B cell (primary cell): ENCODE measurements at regions not wholly inside any gene's neighbourhood (a gene's known extent, or its start where the extent isn't known, plus 50 kb on each side); places are given as distances from the start of the nearest gene placed in this dataset.

Experiments
- ATAC-seq: fragments of 200-7000 bp; cut with Tn5 transposase; one replicate; pipeline ENCODE4 v1.10.0; 2021; ENCODE audit warnings: low read depth, mild to moderate bottlenecking, moderate number of reproducible peaks, moderate library complexity
- CTCF ChIA-PET: fragments of 350-600 bp; sonication (Branson Sonifier 250); formaldehyde crosslinking; loops from one replicate; lab custom pipeline; 2021; ENCODE audit warnings: antibody characterized with exemption, inconsistent platforms; lab: Charles Lee
- POLR2A ChIA-PET: fragments of 350-600 bp; sonication (Branson Sonifier 250); formaldehyde crosslinking; loops from one replicate; lab custom pipeline; 2021; ENCODE audit warnings: antibody characterized with exemption; lab: Charles Lee
- DNase-seq: peaks from one replicate; pipeline ENCODE4 v3.0.0; 2013
- H2AFZ ChIP-seq: 2 replicates; pipeline ENCODE4 v1.6.1; 2012; ENCODE audit warnings: mild to moderate bottlenecking, low read depth, low read length; ENCODE audit not compliant: insufficient read depth, poor library complexity, severe bottlenecking
- H3K27ac ChIP-seq, 2 donors: 1 replicate in 1 of 2; 2 replicates in 1 of 2; pipeline ENCODE4 v1.5.1; 2012 to 2013; ENCODE audit warnings: low read length in 2 of 2, mild to moderate bottlenecking in 2 of 2, moderate library complexity in 1 of 2
- H3K27me3 ChIP-seq, 4 experiments: fragments of 200-600 bp in 1 of 4; sonication (generic) in 1 of 4; replicated peaks in 1 of 4; 1 replicate in 2 of 4; 2 replicates in 2 of 4; pipeline versions ENCODE4 v1.6.1 to v1.7.0; 2013 to 2016; ENCODE audit warnings: low read length in 3 of 4, mild to moderate bottlenecking in 2 of 4, mixed read lengths in 1 of 4, moderate library complexity in 1 of 4; ENCODE audit not compliant: insufficient read depth in 4 of 4, control insufficient read depth in 3 of 4; ENCODE audit errors: control extremely low read depth in 1 of 4
- H3K36me3 ChIP-seq, 2 experiments: replicated peaks in 1 of 2; 1 replicate in 1 of 2; 2 replicates in 1 of 2; pipeline versions ENCODE4 v1.6.1 to v1.7.1; 2013; ENCODE audit warnings: low read length in 1 of 2; ENCODE audit not compliant: insufficient read depth in 2 of 2, control insufficient read depth in 1 of 2; ENCODE audit errors: control extremely low read depth in 1 of 2, extremely low read depth in 1 of 2
- H3K4me1 ChIP-seq, 2 donors: fragments of 200-600 bp in 1 of 2; sonication (generic) in 1 of 2; 1 replicate in 1 of 2; 2 replicates in 1 of 2; pipeline versions ENCODE4 v1.5.1 to v1.6.1; 2013 to 2017; ENCODE audit warnings: low read length in 2 of 2; ENCODE audit not compliant: control insufficient read depth in 2 of 2, insufficient read depth in 2 of 2
- H3K4me2 ChIP-seq: replicated peaks from 2 replicates; pipeline ENCODE3; 2012; ENCODE audit warnings: mild to moderate bottlenecking, low read depth, low read length; ENCODE audit not compliant: poor library complexity, severe bottlenecking
- H3K4me3 ChIP-seq, 5 experiments: fragments of 200-600 bp in 1 of 5; sonication (generic) in 1 of 5; 1 replicate in 3 of 5; 2 replicates in 2 of 5; pipeline versions ENCODE4 v1.5.1 to v1.7.0; 2011 to 2016; ENCODE audit warnings: low read length in 4 of 5, mild to moderate bottlenecking in 4 of 5, low read depth in 2 of 5, control low read depth in 1 of 5, moderate library complexity in 1 of 5; ENCODE audit not compliant: insufficient read depth in 1 of 5; ENCODE audit errors: control extremely low read depth in 1 of 5, extremely low read depth in 1 of 5
- H3K79me2 ChIP-seq: fragments of 200-600 bp; sonication (generic); one replicate; pipeline ENCODE4 v1.6.0; 2016; ENCODE audit warnings: low read length; ENCODE audit not compliant: control insufficient read depth, insufficient read depth
- H3K9ac ChIP-seq: fragments of 200-600 bp; sonication (generic); 2 replicates; pipeline ENCODE4 v1.6.1; 2017; ENCODE audit warnings: mild to moderate bottlenecking, low read length, moderate library complexity
- H3K9me3 ChIP-seq, 3 donors: one replicate each; pipeline versions ENCODE4 v1.6.1 to v1.7.1; 2013; ENCODE audit warnings: low read length in 2 of 3; ENCODE audit not compliant: control insufficient read depth in 2 of 3, insufficient read depth in 1 of 3; ENCODE audit errors: control extremely low read depth in 1 of 3
- H4K20me1 ChIP-seq: 2 replicates; pipeline ENCODE4 v1.6.0; 2012; ENCODE audit warnings: mild to moderate bottlenecking, low read length; ENCODE audit not compliant: insufficient read depth, control insufficient read depth, poor library complexity, severe bottlenecking
- H3K27ac Mint-ChIP-seq: one replicate; pipeline ENCODE4 v1.8.0; 2021; ENCODE audit warnings: mixed read lengths
- H3K27me3 Mint-ChIP-seq: one replicate; pipeline ENCODE4 v1.8.0; 2021; ENCODE audit warnings: mixed read lengths
- H3K4me1 Mint-ChIP-seq: one replicate; pipeline ENCODE4 v1.8.0; 2021; ENCODE audit warnings: mixed read lengths
- H3K4me3 Mint-ChIP-seq: one replicate; pipeline ENCODE4 v1.8.0; 2021; ENCODE audit warnings: mixed read lengths
- H3K9me3 Mint-ChIP-seq: one replicate; pipeline ENCODE4 v1.8.0; 2022; ENCODE audit warnings: mixed read lengths; ENCODE audit not compliant: insufficient read depth
- EZH2 ChIP-seq: IDR thresholded peaks from 2 replicates; pipeline ENCODE4 v1.6.1; 2012; ENCODE audit warnings: borderline replicate concordance, low read depth, mild to moderate bottlenecking, moderate library complexity, low read length; ENCODE audit not compliant: insufficient read depth, poor library complexity, severe bottlenecking
- WGBS: methylation state at CpG from one replicate; pipeline ENCODE4 v1.1.5; 2013; ENCODE audit warnings: missing lambda C conversion rate; ENCODE audit not compliant: insufficient coverage; 5-methylcytosine and 5-hydroxymethylcytosine counted together
- intact Hi-C: fragments of 100-400 bp; cut with micrococcal nuclease; formaldehyde crosslinking; loops from one replicate; pipeline ENCODE4 v1.10.0; 2022
- TF ChIP-seq, protein P1 (sequence below): fragments of 200-600 bp; IDR thresholded peaks from one replicate; pipeline ENCODE4 v1.8.0; 2022; ENCODE audit warnings: antibody characterized with exemption, mild to moderate bottlenecking

GRCh38 chr6:37761554-37762271, 57.8 kb upstream of the ZFAND3 start:
- Mint-ChIP-seq H3K27me3 (peaks cover 16% of the 10 kb centered on the region), H3K4me3 (no peak overlapping the region), H3K9me3 (no peaks in the 10 kb centered on the region), H3K4me1 (no peaks in the 10 kb centered on the region), H3K27ac (no peak overlapping the region)
- 78% methylated on average over 6 of the region's 11 CpGs for WGBS
- H2AFZ ChIP-seq, result no peak overlapping the region
- DNase-seq, result no peak
- H4K20me1 ChIP-seq, result no peaks in the 10 kb centered on the region
- H3K4me2 ChIP-seq, result no peak overlapping the region
- H3K27me3 ChIP-seq, result no peaks in the 10 kb centered on the region
- H3K27ac ChIP-seq, result no peak overlapping the region
- no peak overlapping the region for H3K4me3 ChIP-seq
- TF ChIP-seq EZH2, result no peak
- TF ChIP-seq, protein P1, sequence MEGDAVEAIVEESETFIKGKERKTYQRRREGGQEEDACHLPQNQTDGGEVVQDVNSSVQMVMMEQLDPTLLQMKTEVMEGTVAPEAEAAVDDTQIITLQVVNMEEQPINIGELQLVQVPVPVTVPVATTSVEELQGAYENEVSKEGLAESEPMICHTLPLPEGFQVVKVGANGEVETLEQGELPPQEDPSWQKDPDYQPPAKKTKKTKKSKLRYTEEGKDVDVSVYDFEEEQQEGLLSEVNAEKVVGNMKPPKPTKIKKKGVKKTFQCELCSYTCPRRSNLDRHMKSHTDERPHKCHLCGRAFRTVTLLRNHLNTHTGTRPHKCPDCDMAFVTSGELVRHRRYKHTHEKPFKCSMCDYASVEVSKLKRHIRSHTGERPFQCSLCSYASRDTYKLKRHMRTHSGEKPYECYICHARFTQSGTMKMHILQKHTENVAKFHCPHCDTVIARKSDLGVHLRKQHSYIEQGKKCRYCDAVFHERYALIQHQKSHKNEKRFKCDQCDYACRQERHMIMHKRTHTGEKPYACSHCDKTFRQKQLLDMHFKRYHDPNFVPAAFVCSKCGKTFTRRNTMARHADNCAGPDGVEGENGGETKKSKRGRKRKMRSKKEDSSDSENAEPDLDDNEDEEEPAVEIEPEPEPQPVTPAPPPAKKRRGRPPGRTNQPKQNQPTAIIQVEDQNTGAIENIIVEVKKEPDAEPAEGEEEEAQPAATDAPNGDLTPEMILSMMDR, result no peak
- H3K9ac ChIP-seq, result no peak overlapping the region
- ChIA-PET CTCF (interaction anchor here (0.6 kb wide), 1 partner anchor 98 kb away, joined by 3 read pairs; no protein-coding TSS in a partner anchor), POLR2A (no interaction called here)
- ATAC-seq, result no peak
- H3K4me1 ChIP-seq, result no peaks in the 10 kb centered on the region
- H3K36me3 ChIP-seq, result no peaks in the 10 kb centered on the region
- intact Hi-C loops, result no loop called here
- H3K9me3 ChIP-seq, result no peaks in the 10 kb centered on the region
- no peaks in the 10 kb centered on the region for H3K79me2 ChIP-seq

DNA sequence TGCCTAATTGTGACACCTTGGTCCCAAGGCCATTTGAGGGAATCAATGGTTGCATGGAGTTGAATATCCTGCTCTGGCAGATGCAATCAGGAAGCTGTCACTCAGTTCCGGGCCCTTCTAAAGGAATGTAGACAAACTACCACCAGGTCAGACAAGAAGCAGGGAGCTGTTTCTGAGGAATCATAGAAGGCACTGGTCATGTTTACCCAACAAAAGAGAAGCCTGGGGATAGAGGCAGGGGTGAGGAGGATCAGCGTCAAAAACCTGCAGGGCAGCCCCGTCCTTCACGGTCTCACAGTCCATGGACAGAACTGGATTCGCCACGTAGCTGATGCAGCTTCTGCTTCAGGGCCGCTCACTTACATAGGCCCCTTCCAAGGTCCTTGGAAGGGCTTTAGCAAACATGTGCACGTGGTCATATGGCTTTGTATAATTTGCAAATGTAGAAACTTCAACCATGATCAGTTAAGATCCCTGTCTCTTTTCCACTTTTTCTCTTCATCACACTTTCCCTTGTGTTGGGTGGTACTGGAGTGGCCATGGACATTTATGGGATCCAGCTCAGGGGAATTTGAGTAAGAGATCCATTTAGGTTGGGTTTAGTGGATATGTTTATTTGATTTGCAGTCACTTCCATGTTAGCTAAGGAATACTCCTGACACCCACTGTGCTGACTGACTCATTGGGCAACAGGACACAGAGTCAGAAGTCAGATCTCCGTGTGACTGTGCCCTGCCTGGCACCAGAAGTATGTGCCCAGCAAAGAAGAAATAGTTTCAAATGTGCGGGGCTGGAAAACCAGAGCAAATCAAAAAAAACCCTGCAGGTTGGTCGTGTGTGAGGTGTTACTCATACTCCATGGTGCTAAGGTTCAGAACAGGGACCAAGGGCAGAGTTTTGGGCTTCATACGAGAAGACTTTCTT, 60.0 kb upstream of the ZFAND3 start:
- POLR2A ChIA-PET, result no interaction called here
- Histone ChIP-seq H2AFZ (no peak overlapping the region), H3K4me2 (no peak overlapping the region), H3K27me3 (no peaks in the 10 kb centered on the region), H3K27ac (no peak overlapping the region), H3K79me2 (no peaks in the 10 kb centered on the region), H3K4me3 (no peak overlapping the region), H4K20me1 (no peaks in the 10 kb centered on the region), H3K4me1 (no peaks in the 10 kb centered on the region), H3K9ac (no peak overlapping the region), H3K9me3 (no peaks in the 10 kb centered on the region), H3K36me3 (no peaks in the 10 kb centered on the region)
- no peak overlapping the region for H3K4me3 Mint-ChIP-seq
- no peak overlapping the region for H3K27ac Mint-ChIP-seq
- no peaks in the 10 kb centered on the region for H3K9me3 Mint-ChIP-seq
- DNase-seq (no peak), ATAC-seq (no peak)
- 81% methylated on average over 7 of the region's 12 CpGs for WGBS
- H3K4me1 Mint-ChIP-seq, result no peaks in the 10 kb centered on the region
- CTCF ChIA-PET, result no interaction called here
- intact Hi-C loops, result no loop called here
- TF ChIP-seq, protein P1, result no peak
- peaks cover 10% of the 10 kb centered on the region for H3K27me3 Mint-ChIP-seq
